T1000 (cell line): ENCODE measurements at regions not wholly inside any gene's neighbourhood (a gene's known extent, or its start where the extent isn't known, plus 50 kb on each side); places are given as distances from the start of the nearest gene placed in this dataset.

ENCODE experiments used
- DNase-seq: peaks from one replicate; lab custom pipeline; 2025; ENCODE audit warnings: mixed read lengths; lab: John Stamatoyannopoulos, UW

DNA sequence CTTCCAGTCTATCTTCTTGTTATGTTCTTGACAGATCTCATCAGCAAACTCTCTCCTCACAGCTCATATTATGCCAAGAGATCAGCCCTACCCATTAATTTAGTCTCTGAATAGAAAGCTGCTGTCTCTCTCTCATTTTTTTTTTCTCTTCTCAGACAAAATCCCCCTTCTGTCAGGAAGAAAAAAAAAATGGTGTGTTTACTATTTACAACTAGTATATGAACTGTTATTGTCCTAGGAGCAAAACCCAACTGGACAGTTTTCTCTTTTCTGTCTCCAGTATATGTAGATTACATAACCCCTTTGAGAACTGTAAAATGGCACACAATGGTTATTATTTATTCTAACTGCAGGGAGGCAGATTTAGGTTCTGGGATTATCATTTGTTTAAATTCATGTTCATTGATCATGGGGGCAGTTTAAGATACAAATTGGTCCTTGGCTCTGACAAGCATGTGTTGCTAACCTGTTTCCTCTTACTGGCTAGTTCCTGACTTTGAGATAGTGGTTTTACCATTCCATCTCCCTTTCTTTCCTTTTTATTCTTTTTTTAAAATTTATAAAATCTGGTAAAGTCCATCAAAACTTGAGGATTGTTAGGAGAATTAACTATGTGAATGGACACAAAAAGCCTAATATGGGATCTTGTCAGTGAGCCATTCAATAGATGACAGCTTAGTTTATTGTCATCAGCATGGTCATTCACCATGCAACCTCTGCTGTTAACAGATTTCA, 210.0 kb upstream of the PAPPA start:
- no peak for DNase-seq

DNA sequence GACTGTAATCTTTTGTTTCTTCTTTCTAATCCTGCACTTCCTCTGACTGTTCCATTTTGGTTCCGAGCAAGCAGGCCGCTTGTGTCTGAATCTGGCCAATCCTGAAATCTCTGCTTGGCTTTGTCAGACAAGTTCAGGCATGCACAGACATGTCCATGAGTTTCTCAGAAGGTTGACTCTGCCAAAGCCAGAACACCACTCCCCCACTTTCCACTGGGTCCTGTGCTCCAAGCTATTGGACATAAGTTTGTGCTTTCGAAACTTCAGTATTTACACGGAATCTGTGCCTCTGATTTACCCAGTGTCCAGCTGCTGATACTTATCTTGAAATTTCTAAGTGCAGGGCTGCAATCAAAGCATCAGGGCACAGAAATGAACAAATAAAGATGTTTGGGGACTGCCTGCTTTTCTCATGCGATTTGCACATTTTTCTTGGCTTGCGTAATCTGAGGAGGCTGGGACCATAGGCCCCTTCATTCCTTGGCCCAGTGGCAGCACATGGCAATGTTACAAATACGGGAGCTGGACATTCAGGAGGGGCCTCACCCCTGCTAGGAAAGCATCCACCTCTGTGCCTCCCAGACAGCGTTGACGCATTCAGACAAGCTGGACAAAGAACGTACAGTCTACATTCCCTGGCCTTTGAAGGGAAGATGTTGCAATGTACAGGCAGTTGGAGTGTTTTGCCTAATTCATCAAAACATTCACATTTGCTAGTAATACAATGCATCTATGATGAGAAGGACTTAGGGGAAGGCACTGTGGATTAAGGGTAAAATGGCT, 209.2 kb upstream of the PAPPA start:
- DNase-seq = peak; percentile 78

DNA sequence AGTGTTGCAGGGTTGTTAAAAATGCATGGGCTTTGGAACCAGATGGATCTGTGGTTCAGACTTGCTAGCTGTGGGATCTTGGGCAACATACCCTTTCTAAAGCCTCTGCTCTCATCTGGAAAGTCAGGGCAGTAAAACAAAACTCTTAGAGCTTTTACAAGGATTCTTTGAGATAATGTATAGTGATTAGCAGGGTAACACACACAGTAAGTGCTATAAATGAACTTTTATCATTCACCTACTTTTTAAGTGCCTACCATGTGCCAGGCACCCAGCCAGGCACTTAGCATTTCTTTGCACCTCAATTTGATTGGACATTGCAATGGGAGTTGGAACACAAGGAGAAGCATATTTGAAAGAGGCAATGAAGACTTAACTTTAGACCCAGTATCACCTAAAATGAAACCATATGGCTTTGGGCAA, 208.6 kb upstream of the PAPPA start:
- DNase-seq = no peak

DNA sequence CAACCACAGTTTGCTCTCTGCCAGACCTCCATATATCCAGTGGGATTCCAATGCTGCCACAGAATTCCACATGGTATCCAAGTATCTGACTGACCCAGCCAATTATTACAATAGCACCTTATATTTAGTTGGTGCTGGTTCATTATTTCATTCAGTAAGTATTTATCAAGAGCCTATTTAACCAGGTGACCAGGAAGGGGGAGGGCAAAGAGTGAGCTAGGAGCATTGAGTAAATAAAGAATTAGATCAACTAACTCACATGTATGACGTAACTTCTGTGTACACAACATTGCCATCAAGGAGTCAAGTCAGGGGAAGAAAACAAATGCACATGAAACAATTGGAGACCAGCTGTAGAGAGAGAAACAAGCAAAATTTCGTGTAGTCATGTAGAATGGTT, 207.1 kb upstream of the PAPPA start:
- DNase-seq = no peak

DNA sequence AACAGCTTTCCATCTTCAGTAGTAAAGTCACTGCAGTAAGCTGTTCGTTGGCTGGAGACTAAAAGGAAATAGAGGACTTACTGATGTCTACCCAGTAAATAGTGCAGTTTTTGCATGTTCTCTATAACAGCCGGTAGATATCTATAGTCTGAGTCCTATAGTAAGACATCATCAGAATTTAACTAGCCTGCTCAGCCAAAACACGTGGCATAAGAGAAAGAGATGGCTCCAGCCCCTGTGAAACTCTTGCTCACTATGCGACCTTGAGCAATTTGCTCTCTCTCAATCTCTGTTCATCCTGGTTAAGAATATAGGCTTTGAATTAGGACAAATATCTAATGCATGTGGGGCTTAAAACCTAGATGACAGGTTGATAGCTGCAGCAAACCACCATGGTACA, 201.6 kb upstream of the PAPPA start:
- DNase-seq = no peak

DNA sequence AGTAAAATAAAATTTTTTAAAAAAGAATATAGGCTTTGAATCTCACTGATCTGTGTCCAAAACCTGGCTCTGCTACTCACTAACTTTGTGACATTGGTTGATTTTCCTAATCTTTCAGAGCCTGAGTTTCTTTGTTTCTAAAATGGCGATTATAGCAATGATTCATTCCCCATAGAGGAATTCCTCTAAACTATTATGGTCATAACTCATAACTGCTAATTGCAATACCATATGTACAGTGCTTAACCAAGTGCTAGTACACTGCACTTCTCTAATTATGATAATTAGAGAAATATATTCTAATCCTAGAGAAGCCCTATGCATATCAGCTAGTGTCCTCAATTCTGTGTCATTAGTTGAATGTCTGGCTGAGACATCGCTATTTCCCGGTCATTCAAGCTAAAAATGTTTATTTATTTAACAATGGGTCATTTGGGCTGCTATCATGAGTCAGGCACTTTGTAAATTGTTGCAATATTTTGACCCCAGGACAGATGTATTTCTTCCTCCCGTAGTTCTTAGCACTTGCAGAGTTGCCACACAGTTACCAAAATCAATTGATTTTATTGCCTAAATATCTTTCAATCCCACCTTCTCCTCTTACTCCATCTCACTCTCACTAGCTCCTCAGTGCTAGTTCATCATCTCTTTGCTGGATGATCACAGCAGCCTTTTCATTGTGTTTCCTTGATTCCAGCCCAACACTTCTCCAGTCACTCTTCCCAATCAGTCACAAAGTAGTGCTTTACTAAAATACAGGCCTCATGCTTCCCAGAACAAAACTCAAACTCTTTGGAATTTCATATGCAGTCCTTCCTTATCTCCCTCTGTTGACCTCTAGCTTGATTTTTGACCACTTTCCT, 200.9 kb upstream of the PAPPA start:
- DNase-seq = no peak

DNA sequence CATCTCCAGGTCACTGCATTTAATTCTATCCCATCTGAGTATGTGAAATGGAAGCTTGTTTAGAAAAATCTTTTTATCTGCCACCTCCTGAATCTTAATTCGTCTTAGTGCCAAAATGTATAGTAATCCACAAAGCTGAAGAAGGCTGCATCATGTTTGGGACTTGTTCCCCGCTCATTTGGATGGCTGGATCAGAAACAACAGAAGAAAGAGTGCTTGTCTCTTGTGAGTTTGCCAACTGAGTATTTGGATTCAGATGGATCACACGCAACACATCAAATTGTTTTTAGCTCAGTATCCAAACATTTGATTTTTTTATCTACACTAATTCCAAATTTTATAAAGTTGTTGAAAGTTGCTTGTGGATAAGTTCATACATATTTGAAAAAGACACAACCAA, 197.2 kb upstream of the PAPPA start:
- DNase-seq = no peak

DNA sequence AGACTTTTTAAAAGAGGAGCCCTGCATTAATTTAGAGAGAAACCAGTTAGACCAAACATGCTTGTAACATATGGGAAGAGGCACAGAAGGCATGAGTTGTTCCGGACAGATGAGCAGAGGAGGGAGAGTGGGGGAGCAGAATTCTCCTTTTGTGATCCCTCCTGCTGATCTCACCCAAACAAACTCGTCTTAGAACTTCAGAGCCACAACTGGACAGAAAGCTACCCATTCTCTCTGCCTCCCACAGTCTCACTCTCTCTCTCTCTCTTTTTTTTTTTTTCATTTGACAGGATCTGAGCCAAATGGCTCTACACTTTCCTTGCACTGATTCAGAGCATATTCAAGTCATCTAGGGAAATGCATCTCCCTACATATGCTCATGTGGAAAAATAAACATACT, 196.0 kb upstream of the PAPPA start:
- DNase-seq = no peak

DNA sequence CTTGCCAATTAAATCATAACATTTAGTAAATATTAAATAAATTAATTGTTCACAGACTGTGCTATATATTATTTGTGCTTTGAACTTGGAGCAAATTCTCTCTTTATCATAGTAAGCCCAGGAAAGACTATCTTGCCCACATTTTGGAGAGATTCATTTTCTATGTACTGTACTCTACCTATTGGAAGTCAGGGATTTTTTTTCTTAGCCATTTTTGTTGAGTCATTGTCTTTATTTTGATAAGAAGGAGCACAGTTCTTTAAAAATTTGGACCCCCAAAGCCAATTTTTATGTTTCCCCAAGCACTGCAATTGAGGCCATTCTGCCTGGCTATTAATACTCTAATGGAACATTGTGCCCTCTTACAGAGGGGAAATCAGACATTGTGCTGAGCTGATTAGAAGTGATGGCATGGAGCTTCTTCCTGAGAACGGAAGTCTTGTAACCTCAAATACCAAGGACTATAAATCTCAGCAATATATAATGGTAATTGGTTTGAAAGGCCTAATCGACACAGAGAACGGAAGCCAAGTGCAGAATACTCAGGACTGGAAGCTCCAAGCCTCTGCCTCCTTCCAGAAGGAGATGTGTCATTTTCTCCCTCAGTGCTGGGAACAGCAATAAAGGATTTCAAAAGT, 188.8 kb upstream of the PAPPA start:
- no peak for DNase-seq

DNA sequence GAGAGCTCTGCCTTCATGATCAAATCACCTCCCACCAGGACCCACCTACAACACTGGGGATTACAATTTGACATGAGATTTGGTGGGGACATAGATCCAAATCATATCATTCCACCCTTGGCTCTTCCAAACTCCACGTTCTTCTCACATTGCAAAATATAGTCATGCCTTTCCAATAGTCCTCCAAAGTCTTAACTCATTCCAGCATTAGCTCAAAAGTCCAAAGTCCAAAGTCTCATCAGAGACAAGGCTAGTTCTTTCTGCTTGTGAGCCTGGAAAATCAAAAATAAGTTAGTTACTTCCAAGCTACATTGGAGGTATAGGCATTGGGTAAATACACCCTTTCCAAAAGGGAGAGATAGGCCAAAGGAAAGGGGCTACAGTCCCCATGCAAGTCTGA, 186.9 kb upstream of the PAPPA start:
- DNase-seq = no peak

DNA sequence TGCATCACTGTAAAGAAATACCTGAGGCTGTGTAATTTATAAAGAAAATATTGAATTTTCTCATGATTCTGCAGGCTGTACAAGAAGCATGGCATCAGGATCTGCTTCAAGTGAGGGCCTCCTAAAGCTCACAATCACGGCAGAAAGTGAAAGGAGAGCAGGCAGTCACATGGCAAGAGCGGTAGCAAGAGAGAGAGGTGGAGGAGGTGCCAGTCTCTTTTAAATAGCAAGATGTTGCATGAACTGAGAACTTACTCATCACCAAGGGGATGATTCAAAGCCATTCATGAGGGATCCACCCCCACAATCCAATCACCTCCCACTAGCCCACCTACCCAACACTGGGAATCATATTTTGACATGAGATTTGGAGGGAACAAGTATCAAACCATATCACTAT, 184.5 kb upstream of the PAPPA start:
- DNase-seq = no peak

DNA sequence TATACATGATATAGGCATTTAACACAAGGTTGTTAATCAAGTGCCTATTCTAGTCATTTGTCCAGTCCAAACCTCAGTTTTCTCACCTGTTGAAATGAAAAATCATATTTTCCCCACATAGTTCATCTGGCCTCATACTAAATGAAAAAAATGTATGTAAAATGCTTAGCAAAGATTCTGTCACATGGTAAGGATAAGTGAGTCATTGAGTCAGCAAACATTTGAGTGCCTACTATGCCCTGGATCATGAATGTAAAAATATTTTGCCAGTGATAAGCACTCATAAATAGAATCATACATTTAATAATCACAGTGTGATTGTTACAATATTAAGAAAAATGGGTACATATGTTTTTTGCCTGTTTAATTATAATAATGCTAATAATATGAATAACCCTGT, 181.2 kb upstream of the PAPPA start:
- DNase-seq = no peak

DNA sequence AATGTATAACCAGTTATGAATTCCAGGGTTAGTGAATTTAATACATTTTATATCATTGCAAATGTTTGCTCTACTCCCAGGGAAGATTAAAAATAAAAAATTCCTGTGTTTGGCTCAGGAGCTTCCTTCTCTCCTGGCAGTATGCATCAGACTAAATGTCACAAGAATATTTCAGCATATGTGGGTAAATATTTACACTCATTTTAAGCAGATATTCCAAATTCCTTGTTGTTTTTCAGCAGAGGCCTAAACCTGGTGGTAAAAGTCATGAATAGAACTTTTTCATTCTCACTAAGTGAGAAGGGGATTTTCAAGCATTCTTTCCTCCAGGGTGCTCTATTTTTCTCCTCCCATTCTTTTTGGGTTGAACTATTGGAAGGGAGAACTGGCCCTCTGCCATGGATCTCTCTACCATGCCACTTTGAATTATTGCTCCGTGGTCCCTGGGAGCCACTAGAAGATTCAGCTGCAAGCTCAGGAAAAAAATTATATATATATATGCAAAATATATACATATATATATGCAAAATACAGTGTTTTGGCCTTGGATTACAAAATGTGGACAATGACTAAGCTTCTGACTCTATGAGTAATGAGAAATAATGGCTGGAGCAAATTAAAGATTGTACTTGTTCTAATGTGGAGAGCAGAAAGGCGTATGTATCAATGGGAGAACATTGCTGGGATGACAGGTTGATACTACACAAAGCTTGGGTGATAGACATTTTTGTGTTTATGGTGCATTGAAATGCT, 180.6 kb upstream of the PAPPA start:
- no peak for DNase-seq

DNA sequence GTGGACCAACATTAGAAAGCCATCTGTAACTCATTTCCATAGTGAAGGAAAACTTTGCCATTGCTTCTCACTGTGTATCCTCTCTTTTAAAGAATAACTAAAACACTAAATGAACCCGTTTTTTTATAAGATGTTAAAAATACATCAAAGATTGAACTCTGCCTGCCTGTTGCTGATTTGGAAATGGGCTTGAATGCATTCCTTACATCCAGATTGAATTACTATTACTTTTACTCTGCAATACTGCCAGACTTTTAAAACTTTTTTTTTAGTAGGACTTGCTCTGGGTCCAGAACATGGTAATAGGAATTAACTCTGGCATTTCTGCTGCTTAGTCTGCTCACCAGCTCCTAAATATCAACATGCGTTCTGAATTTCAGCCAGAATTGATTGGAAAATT, 176.8 kb upstream of the PAPPA start:
- DNase-seq = no peak

DNA sequence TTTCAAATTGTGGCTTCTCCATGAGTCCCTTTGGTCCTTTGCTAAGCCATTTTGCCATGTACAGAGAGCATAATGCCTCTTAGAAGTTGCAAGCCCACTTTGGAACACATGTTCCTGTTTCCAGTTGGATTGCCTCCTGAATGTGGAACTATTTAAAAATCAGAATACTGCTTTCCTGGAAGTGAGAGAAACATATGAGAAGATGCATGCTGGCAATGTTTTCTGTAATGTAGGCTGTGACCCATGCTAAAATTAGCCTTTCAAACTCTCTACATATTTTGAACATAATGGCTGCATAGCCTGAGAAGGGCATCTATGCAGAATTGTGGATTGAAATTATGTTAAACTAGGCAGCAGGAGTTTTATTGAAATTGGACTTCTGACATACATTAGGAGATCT, 175.5 kb upstream of the PAPPA start:
- DNase-seq = no peak

DNA sequence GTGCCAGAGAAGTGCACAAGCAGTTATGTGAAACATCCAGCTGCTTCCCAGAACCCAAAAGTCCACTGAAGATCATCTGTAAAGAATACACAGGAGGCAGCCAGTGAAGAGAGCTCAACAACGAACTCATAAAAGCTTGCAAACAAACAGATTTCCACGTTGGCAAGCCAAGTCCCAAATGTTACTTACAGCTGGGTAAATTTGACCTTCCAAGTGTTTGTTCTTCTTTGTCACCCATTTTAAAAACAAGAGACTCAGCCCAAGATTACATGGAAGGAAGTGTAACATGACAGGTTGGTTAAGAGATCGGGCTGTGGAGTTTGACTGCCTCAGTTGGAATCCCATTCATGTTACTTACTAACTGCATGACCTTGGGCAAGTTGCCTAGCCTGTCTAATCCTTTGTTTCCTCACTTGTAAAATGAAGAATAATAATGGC, 174.9 kb upstream of the PAPPA start:
- no peak for DNase-seq

DNA sequence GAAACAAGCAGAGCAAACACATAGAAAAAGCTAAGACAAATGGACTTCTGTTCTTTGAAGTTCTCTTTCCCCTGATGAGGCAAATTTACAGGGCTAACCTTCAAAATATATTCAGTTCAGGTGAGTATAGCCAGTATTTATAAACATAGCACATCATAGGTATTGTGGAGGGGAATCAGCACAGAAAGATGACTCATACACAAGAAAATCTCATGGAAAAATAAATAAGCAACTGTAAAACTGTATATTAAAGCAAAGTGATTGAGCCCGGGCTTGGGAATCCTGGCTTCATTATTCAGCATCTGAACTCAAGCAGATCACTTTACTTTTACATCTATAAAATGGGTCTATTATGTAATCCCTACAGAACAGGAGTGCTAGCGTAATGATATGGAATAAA, 173.5 kb upstream of the PAPPA start:
- no peak for DNase-seq

DNA sequence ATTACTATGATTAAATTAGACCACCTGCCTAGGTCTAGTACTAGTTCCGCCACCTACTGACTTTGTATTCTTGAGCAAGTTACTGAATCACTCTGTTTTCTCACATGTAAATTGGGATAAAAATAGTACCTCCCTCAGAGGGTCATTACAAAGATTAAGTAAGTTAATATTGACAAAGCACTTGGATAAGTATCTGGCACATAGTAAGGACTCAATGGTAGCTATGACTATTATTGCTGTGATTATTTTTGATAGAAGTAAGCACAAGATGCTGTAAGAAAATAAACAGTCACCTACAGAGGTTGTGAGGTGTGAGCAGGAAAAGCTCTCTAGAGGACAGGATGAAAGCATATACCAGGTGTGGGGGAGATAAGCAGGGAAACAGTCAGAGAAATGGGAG, 173.1 kb upstream of the PAPPA start:
- no peak for DNase-seq

DNA sequence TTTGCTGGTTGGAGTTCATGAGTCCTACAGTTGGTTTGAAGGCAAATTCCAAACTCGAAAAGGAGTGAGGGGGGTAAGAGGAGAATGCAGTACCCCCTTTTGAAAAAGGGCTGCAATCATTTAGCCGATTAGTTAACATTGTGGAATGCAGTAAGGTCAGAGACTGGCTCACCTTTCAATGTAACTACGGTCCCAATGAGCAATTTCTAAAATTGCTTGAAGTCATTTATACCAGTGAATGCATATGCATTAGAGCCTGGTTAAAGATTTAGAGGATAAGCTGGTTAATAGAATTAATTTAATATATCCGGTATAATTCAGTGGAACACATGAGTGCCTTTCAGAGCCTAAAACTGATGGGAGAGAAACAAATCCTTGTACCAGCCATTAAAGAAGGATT, 172.6 kb upstream of the PAPPA start:
- no peak for DNase-seq

DNA sequence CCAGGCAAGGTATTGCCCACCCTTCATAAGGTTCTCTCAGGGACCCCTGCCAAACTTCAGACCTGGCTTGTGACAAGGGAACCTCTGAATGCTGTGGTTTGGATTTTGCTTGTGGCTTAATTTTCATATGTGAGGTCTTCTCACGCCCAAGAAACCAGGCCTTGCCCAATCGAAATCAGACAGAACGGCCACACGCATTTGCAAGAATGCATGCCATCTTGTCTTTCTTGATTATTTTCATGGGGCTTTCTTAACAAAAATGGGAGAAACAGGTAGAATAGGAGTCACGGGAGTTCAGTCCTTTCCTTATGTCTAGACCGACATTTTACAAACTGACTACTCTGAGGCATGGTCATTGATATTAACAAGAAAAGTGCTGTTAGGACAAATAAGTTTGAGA, 170.2 kb upstream of the PAPPA start:
- DNase-seq = no peak

DNA sequence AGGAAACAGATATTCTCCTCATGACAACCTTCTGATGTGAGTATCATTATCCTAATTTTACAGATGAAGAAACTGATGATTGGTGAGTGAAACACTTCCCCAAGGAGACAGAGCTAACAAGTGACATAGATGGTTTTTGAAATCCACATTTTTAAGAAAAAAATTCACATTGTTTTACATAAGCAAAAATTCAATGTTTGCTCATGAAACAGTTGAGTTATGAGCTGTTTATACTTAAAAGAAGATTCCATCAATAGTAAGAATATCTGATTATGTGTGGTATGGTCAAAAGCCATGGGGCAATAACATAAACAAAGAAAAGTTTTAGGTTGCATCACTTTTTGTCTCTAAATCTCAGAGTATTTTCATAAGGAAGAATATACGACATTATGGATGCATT, 167.9 kb upstream of the PAPPA start:
- DNase-seq = no peak

DNA sequence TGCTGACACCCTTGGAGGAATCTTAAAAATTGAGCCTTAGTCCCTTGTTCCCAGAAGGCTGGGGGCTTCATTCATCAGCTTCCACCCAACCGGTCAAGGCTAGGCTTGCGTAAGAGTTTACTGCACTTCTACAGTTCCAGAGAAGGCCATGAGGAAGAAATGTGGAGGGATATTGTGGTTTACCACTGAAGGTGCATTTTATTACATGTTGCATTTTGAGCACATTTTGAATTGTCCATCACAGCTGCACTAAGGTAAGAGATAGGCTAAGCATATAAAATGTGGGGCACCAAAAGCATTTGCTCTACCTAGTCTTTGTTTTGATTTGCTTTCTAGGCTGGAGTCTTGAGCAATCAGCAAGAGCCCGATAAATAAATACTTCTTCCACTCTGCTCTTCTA, 167.1 kb upstream of the PAPPA start:
- no peak for DNase-seq
